ENCODE measurements at regions not wholly inside any gene's neighbourhood (a gene's known extent, or its start where the extent isn't known, plus 50 kb on each side); places are given as distances from the start of the nearest gene placed in this dataset.

DNA sequence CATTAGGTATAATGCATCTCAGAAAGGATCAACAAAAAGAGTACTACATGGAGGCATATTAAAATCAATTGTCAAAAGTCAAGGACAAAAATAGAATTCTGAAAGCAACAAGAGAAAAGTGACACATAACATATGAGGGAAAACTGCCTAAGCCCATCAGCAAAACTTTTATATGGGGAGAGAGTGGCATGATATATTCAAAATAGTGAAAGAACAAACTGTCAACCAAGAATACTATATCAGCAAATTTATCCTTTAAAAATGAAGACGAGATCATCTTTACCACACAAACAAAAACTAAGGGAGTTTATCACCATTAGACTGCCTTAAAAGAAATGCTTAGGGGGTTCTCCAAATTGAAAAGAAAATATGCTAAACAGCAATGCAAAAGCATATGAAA is 86.4 kb upstream of the CHRDL1 start:
- intact Hi-C loops (cut with micrococcal nuclease): no loop called here
- H3K9ac ChIP-seq (ENCODE audit: low read length): no peak overlapping the region
- no TSS peak for BruUV-seq (replicated peaks)
- no peak for ATAC-seq
- ChIA-PET CTCF (no interaction called here), POLR2A (no interaction called here), RAD21 (ENCODE audit: low non-redundant PET in 1 of 2, low total read pairs in 2 of 2, uncharacterized antibody in 2 of 2, unreplicated experiment in 2 of 2) (no interaction called here)
- no peak overlapping the region for H3K4me3 ChIP-seq (replicated peaks in 1 of 2; ENCODE audit: low read depth in 1 of 2, low read length in 2 of 2)
- H2AFZ ChIP-seq (ENCODE audit: low read depth, low read length, poor library complexity, severe bottlenecking): no peak overlapping the region
- H3K36me3 ChIP-seq (ENCODE audit: control insufficient read depth in 1 of 2, insufficient read depth in 2 of 2, low read length in 2 of 2): no peaks in the 10 kb centered on the region
- no peaks in the 10 kb centered on the region for H3K79me2 ChIP-seq (ENCODE audit: insufficient read depth, low read length)
- TF ChIP-seq EZH2phosphoT487 (IDR thresholded peaks at IDR 0.05; ENCODE audit: borderline replicate concordance) (no peak), SP1 (IDR thresholded peaks at IDR 0.05; ENCODE audit: low read depth) (no peak), SRF (IDR thresholded peaks at IDR 0.05; ENCODE audit: low read depth) (no peak), SIN3A (IDR thresholded peaks at IDR 0.05; ENCODE audit: low read depth) (no peak), JUND (IDR thresholded peaks at IDR 0.05) (no peak), ELF1 (IDR thresholded peaks at IDR 0.05; ENCODE audit: borderline replicate concordance, low read depth) (no peak), TCF7L2 (IDR thresholded peaks at IDR 0.05; ENCODE audit: borderline replicate concordance, extremely low read depth, insufficient read depth, insufficient read length) (no peak), YY1 (IDR thresholded peaks at IDR 0.05; ENCODE audit: extremely low read depth, insufficient replicate concordance, low read depth, low read length) (no peak), ZFX (IDR thresholded peaks at IDR 0.05) (no peak), POLR2A (IDR thresholded peaks at IDR 0.05; ENCODE audit: borderline replicate concordance, extremely low read depth, insufficient read depth, insufficient read length) (no peak)
- TF ChIP-seq, protein P1, sequence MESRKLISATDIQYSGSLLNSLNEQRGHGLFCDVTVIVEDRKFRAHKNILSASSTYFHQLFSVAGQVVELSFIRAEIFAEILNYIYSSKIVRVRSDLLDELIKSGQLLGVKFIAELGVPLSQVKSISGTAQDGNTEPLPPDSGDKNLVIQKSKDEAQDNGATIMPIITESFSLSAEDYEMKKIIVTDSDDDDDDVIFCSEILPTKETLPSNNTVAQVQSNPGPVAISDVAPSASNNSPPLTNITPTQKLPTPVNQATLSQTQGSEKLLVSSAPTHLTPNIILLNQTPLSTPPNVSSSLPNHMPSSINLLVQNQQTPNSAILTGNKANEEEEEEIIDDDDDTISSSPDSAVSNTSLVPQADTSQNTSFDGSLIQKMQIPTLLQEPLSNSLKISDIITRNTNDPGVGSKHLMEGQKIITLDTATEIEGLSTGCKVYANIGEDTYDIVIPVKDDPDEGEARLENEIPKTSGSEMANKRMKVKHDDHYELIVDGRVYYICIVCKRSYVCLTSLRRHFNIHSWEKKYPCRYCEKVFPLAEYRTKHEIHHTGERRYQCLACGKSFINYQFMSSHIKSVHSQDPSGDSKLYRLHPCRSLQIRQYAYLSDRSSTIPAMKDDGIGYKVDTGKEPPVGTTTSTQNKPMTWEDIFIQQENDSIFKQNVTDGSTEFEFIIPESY (IDR thresholded peaks at IDR 0.05; ENCODE audit: extremely low read depth, insufficient replicate concordance, low read length): no peak
- TF ChIP-seq, protein P2, sequence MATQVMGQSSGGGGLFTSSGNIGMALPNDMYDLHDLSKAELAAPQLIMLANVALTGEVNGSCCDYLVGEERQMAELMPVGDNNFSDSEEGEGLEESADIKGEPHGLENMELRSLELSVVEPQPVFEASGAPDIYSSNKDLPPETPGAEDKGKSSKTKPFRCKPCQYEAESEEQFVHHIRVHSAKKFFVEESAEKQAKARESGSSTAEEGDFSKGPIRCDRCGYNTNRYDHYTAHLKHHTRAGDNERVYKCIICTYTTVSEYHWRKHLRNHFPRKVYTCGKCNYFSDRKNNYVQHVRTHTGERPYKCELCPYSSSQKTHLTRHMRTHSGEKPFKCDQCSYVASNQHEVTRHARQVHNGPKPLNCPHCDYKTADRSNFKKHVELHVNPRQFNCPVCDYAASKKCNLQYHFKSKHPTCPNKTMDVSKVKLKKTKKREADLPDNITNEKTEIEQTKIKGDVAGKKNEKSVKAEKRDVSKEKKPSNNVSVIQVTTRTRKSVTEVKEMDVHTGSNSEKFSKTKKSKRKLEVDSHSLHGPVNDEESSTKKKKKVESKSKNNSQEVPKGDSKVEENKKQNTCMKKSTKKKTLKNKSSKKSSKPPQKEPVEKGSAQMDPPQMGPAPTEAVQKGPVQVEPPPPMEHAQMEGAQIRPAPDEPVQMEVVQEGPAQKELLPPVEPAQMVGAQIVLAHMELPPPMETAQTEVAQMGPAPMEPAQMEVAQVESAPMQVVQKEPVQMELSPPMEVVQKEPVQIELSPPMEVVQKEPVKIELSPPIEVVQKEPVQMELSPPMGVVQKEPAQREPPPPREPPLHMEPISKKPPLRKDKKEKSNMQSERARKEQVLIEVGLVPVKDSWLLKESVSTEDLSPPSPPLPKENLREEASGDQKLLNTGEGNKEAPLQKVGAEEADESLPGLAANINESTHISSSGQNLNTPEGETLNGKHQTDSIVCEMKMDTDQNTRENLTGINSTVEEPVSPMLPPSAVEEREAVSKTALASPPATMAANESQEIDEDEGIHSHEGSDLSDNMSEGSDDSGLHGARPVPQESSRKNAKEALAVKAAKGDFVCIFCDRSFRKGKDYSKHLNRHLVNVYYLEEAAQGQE (IDR thresholded peaks at IDR 0.05; ENCODE audit: low read depth): no peak
- H3K9me3 ChIP-seq (ENCODE audit: control insufficient read depth in 1 of 2, insufficient read depth in 1 of 2, low read depth in 1 of 2, low read length in 2 of 2): no peaks in the 10 kb centered on the region
- no peak overlapping the region for H3K4me2 ChIP-seq (ENCODE audit: low read length)
- DNase-seq (ENCODE audit: low read depth, low spot score): no peak
- H3K4me1 ChIP-seq (ENCODE audit: control insufficient read depth in 1 of 2, insufficient read depth in 2 of 2, low read length in 2 of 2): no peaks in the 10 kb centered on the region
- H3K27me3 ChIP-seq (ENCODE audit: insufficient read depth, low read length): no peaks in the 10 kb centered on the region; the same call in 1 of the 2 replicates
- H3K9me2 ChIP-seq (ENCODE audit: insufficient read depth): no peaks in the 10 kb centered on the region
- H4K20me1 ChIP-seq (ENCODE audit: insufficient read depth): no peaks in the 10 kb centered on the region
- no peak overlapping the region for H3K27ac ChIP-seq (ENCODE audit: low read depth, low read length)
